Coronary artery (tissue), 2 donors: ENCODE measurements at regions not wholly inside any gene's neighbourhood (a gene's known extent, or its start where the extent isn't known, plus 50 kb on each side); places are given as distances from the start of the nearest gene placed in this dataset.

ENCODE experiments used
- DNase-seq: peaks from one replicate; pipeline ENCODE4 v3.0.0-alpha.2; 2017; ENCODE audit warnings: low spot score
- H3K27ac ChIP-seq, 2 donors: fragments of 200-600 bp; sonication (generic); one replicate each; pipeline ENCODE4 v1.5.1; 2016 to 2019
- H3K4me3 ChIP-seq: fragments of 200-600 bp; sonication (generic); 2 replicates; pipeline ENCODE4 v1.5.1; 2016; ENCODE audit warnings: mild to moderate bottlenecking, moderate library complexity
- TF ChIP-seq, protein P1 (sequence below): fragments of 200-600 bp; sonication (generic); IDR thresholded peaks from one replicate; pipeline ENCODE4 v1.5.1; 2019; ENCODE audit warnings: antibody characterized with exemption

DNA sequence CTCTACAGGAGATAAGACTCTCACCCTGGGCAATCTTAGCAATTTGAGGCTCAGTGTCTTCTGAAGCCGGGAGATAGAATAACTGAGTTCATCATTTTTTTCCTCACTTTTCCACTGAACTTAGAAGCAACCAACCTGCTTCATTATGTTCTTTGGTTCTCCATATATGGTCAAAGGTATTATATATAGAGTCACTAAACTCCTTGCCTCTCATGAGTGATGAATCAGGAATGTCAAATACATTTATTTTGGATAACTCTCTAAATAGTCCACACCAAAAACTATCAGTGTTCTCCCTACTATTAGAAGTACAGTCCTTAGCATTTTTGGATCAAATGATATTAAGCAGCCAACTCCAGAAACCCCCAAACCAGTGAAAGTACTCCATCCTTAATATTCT, 421.5 kb upstream of the EPHA5 start:
- Histone ChIP-seq H3K4me3 (no peak overlapping the region), H3K27ac (no peak overlapping the region)
- TF ChIP-seq, protein P1, sequence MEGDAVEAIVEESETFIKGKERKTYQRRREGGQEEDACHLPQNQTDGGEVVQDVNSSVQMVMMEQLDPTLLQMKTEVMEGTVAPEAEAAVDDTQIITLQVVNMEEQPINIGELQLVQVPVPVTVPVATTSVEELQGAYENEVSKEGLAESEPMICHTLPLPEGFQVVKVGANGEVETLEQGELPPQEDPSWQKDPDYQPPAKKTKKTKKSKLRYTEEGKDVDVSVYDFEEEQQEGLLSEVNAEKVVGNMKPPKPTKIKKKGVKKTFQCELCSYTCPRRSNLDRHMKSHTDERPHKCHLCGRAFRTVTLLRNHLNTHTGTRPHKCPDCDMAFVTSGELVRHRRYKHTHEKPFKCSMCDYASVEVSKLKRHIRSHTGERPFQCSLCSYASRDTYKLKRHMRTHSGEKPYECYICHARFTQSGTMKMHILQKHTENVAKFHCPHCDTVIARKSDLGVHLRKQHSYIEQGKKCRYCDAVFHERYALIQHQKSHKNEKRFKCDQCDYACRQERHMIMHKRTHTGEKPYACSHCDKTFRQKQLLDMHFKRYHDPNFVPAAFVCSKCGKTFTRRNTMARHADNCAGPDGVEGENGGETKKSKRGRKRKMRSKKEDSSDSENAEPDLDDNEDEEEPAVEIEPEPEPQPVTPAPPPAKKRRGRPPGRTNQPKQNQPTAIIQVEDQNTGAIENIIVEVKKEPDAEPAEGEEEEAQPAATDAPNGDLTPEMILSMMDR = no peak
- no peak for DNase-seq

DNA sequence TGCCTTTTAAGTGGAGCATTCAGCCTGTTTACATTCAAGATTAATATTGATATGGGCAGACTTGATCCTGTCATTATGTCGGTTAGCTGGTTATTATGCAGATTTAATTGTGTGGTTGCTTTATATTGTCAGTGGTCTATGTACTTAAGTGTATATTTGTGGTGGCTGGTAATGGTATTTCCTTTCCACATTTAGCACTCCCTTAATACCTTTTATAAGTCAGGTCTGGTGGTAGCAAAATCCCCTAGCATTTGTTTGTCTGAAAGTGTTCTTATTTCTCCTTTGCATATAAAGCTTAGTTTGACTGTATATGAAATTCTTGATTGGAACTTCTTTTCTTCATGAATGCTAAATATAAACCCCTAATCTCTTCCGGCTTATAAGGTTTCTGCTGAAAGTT, 403.7 kb upstream of the EPHA5 start:
- DNase-seq = no peak
- no peak overlapping the region for H3K27ac ChIP-seq

DNA sequence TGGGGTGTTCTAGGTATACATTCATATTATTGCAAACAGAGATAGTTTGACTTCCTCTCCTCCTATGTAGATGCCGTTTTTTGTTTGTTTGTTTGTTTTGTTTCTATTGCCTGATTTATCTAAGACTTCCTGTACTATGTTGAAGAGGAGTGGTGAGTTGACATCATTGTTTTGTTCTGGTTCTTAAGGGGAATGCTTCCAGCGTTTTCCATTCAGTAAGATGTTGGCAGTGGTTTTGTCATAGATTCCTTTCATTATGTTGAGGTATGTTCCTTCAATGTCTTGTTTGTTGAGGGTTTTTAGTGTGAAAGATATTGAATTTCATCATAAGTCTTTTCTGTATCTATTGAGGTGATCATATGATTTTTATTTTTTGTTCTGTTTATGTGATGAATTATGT, 401.6 kb upstream of the EPHA5 start:
- H3K27ac ChIP-seq = no peak overlapping the region
- TF ChIP-seq, protein P1 = no peak
- DNase-seq = no peak
- H3K4me3 ChIP-seq = no peak overlapping the region

More for the DNA sequence above, 403.7 kb upstream of the EPHA5 start:
- TF ChIP-seq, protein P1 = no peak
- H3K4me3 ChIP-seq = no peak overlapping the region

DNA sequence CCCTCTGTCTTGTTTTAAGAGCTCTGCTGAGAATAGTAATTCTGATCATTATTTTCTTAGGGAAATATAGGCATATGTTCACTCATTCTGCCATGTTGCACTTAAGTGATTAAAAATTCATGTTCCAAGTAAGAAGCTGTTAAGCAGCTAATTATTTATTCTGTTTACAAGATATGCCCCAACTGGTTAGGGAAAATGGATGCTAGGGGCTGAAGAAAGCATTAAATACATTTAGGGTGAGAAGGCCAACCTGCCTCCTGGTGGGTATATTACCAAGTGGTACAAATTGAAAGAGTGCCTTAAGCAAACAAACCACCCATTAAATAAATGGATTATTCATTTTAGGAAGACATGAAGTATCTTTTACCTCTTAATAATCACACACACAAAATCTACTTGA, 392.6 kb upstream of the EPHA5 start:
- Histone ChIP-seq H3K4me3 (no peak overlapping the region), H3K27ac (no peak overlapping the region)
- no peak for DNase-seq
- TF ChIP-seq, protein P1 = no peak

DNA sequence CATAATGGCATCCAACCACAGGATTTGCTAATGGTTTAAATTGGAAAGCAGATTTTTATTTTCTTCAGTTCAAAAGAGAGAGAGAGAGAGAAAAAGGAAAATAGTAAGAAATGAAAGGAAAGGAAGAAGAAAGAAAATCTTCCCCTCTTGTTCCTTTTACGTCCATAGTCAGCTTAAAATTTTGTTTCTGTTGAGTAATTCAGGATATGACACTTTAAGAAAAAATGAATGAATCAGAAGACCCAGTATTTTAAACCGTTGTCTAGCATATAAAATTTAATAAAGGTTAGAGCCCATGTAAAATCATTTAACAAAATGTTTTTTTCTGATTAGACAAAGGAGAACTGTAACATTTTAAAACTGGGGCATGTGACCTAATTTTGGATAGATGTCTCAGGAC, 391.8 kb upstream of the EPHA5 start:
- TF ChIP-seq, protein P1 = no peak
- H3K27ac ChIP-seq = no peak overlapping the region
- H3K4me3 ChIP-seq = no peak overlapping the region
- DNase-seq = no peak

DNA sequence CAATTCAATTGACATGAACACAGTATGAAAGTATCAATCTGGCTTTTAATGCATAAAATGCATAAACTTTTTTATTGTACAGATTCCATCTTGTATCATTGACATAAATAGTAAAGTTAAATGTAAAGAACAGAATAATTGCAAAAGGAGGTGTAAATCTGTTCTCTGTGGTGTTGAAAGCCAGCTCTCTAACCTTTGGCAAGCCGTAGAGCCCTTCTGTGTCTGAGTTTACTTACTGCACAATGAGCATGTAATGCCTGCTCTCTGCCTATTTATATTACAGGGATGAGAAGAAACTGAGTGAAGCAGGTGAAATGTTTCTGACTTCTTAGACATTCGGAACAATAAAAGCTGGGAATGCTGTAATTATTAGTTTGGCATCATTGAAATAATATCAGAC, 389.3 kb upstream of the EPHA5 start:
- no peak overlapping the region for H3K27ac ChIP-seq
- H3K4me3 ChIP-seq = no peak overlapping the region
- TF ChIP-seq, protein P1 = no peak
- no peak for DNase-seq

DNA sequence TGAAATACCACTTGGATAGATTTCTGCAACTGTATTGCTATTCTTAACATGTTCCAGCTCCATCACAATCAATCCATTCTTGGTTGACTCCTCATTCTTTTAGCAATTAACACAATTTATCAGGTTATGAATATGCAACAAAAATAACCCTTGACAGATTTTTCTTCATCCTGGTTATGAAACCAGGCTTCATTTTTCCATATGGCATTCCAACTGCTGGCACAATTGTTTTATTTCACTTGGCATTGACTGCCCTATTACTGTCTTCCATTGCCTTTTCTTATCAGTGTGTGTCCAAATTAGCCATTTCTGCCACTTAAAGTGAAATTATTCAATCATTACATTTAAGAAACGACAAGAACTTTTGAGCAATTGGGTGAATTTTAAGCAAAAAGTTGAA, 388.8 kb upstream of the EPHA5 start:
- TF ChIP-seq, protein P1 = no peak
- H3K27ac ChIP-seq = no peak overlapping the region
- DNase-seq = no peak
- H3K4me3 ChIP-seq = no peak overlapping the region
